Transverse colon (tissue), 3 donors: ENCODE measurements at regions not wholly inside any gene's neighbourhood (a gene's known extent, or its start where the extent isn't known, plus 50 kb on each side); places are given as distances from the start of the nearest gene placed in this dataset.

ENCODE experiments used
- CTCF ChIP-seq, 5 experiments: fragments of 200-600 bp in 3 of 5; fragments of 450-650 bp in 2 of 5; sonication (generic) in 3 of 5; IDR thresholded peaks; 1 replicate in 2 of 5; 2 replicates in 3 of 5; pipeline ENCODE4 v1.5.1; 2016 to 2017; ENCODE audit warnings: antibody characterized with exemption in 5 of 5, inconsistent platforms in 3 of 5, mild to moderate bottlenecking in 2 of 5, moderate library complexity in 1 of 5
- POLR2A ChIP-seq: fragments of 450-650 bp; IDR thresholded peaks from one replicate; pipeline ENCODE4 v1.6.1; 2016; ENCODE audit warnings: antibody characterized with exemption, mild to moderate bottlenecking, moderate library complexity

- no peak for TF ChIP-seq CTCF (IDR thresholded peaks at IDR 0.05)
- TF ChIP-seq POLR2A, result no peak
These were observed 787.7 kb downstream of the MCTP2 start for GRCh38 chr15:95018888-95019545.
